Mesendoderm (in vitro differentiated cells): ENCODE measurements at regions not wholly inside any gene's neighbourhood (a gene's known extent, or its start where the extent isn't known, plus 50 kb on each side); places are given as distances from the start of the nearest gene placed in this dataset.

Experiments
- DNase-seq: peaks from one replicate; pipeline ENCODE4 v3.0.0; 2013
- H2AK5ac ChIP-seq: 2 replicates; pipeline ENCODE4 v1.6.1; 2013; ENCODE audit warnings: low read length, inconsistent platforms
- H2BK120ac ChIP-seq: 2 replicates; pipeline ENCODE4 v1.6.1; 2013; ENCODE audit warnings: low read depth, mild to moderate bottlenecking, low read length, moderate library complexity, mixed read lengths
- H2BK15ac ChIP-seq: replicated peaks from 2 replicates; pipeline ENCODE4 v1.6.1; 2013; ENCODE audit warnings: low read depth, mild to moderate bottlenecking, moderate library complexity
- H2BK5ac ChIP-seq: 2 replicates; pipeline ENCODE4 v1.6.1; 2013; ENCODE audit warnings: low read length, inconsistent platforms
- H3K18ac ChIP-seq: 2 replicates; pipeline ENCODE4 v1.6.1; 2013; ENCODE audit warnings: mild to moderate bottlenecking, low read length, mixed read lengths
- H3K23ac ChIP-seq: one replicate; pipeline ENCODE4 v1.6.1; 2013; ENCODE audit warnings: low read length
- H3K27ac ChIP-seq: 2 replicates; pipeline ENCODE4 v1.5.1; 2013; ENCODE audit warnings: low read depth, mild to moderate bottlenecking, inconsistent platforms, low read length, moderate library complexity
- H3K27me3 ChIP-seq: 2 replicates; pipeline ENCODE4 v1.6.1; 2013; ENCODE audit warnings: low read length, control low read depth, mild to moderate bottlenecking, inconsistent platforms; ENCODE audit not compliant: insufficient read depth, poor library complexity
- H3K36me3 ChIP-seq: 2 replicates; pipeline ENCODE4 v1.6.1; 2013; ENCODE audit warnings: low read length, inconsistent platforms; ENCODE audit not compliant: control insufficient read depth, insufficient read depth
- H3K4ac ChIP-seq: one replicate; pipeline ENCODE4 v1.6.1; 2013; ENCODE audit warnings: low read depth, mild to moderate bottlenecking, low read length, moderate library complexity
- H3K4me1 ChIP-seq: 2 replicates; pipeline ENCODE4 v1.6.1; 2013; ENCODE audit warnings: low read depth, low read length, inconsistent platforms; ENCODE audit not compliant: control insufficient read depth
- H3K4me2 ChIP-seq: 2 replicates; pipeline ENCODE4 v1.6.1; 2013; ENCODE audit warnings: low read length
- H3K4me3 ChIP-seq: 2 replicates; pipeline ENCODE4 v1.5.1; 2013; ENCODE audit warnings: mild to moderate bottlenecking, low read length
- H3K56ac ChIP-seq: one replicate; pipeline ENCODE4 v1.6.1; 2013; ENCODE audit warnings: low read length
- H3K79me1 ChIP-seq: 2 replicates; pipeline ENCODE4 v1.6.1; 2013; ENCODE audit warnings: low read length, inconsistent platforms
- H3K79me2 ChIP-seq: 2 replicates; pipeline ENCODE4 v1.6.1; 2013; ENCODE audit warnings: mild to moderate bottlenecking, low read length; ENCODE audit not compliant: control insufficient read depth, insufficient read depth
- H3K9ac ChIP-seq: 2 replicates; pipeline ENCODE4 v1.6.1; 2013; ENCODE audit warnings: low read length, inconsistent platforms
- H4K5ac ChIP-seq: one replicate; pipeline ENCODE4 v1.6.1; 2013; ENCODE audit warnings: low read length
- H4K8ac ChIP-seq: one replicate; pipeline ENCODE4 v1.6.1; 2013; ENCODE audit warnings: low read depth, mild to moderate bottlenecking, control low read depth, low read length, moderate library complexity
- WGBS: extraction: QIAGEN DNeasy Blood & Tissue Kit; methylation state at CpG from one replicate; pipeline ENCODE4 v1.1.7; 2013; ENCODE audit warnings: low lambda C conversion rate, missing lambda C conversion rate; ENCODE audit not compliant: insufficient coverage; ENCODE audit errors: extremely low coverage; 5-methylcytosine and 5-hydroxymethylcytosine counted together

- Histone ChIP-seq H4K8ac (no peak overlapping the region), H4K5ac (no peak overlapping the region), H3K56ac (no peak overlapping the region), H3K27ac (no peak overlapping the region), H3K4ac (no peak overlapping the region), H3K23ac (no peak overlapping the region), H3K18ac (no peak overlapping the region), H3K79me1 (no peaks in the 10 kb centered on the region), H3K36me3 (no peaks in the 10 kb centered on the region), H2BK120ac (no peak overlapping the region), H3K4me1 (no peaks in the 10 kb centered on the region), H2BK15ac (no peak overlapping the region), H3K27me3 (no peaks in the 10 kb centered on the region), H3K4me2 (no peak overlapping the region), H3K9ac (no peak overlapping the region), H3K79me2 (no peaks in the 10 kb centered on the region), H3K4me3 (no peak overlapping the region), H2BK5ac (no peak overlapping the region), H2AK5ac (no peak overlapping the region)
- whole genome bisulfite sequencing: no CpG with 5 or more reads among the region's 3 CpGs
- DNase-seq: no peak
Measured at GRCh38 chr1:170219163-170219562, 73.4 kb downstream of the NTMT2 start.

DNA sequence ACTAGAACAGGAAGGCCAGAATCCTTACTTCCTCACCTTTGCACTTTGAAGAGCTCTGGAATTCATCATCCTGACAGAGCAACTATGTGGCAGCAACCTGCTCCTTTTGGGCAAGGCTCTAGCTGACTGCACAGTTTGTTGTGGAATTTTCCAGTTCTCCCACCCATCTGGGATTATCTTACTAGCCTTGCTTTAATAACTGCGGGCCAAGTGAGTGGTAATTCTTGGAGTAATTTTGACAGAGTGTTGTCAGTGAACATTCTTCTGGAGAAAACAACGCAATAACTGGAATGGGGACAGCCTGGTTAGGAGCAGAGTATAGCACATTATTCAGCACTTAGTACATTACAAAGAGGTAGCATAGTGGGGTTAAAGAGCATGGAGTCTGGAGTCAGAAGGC lies 75.3 kb downstream of the NTMT2 start:
- H3K4me3 ChIP-seq: no peak overlapping the region
- H2BK15ac ChIP-seq: no peak overlapping the region
- H4K5ac ChIP-seq: no peak overlapping the region
- H3K36me3 ChIP-seq: no peaks in the 10 kb centered on the region
- no peak overlapping the region for H3K27ac ChIP-seq
- no peak overlapping the region for H3K23ac ChIP-seq
- no peak overlapping the region for H3K4ac ChIP-seq
- WGBS: no CpG with 5 or more reads among the region's 2 CpGs
- H3K18ac ChIP-seq: no peak overlapping the region
- H3K4me2 ChIP-seq: no peak overlapping the region
- no peak overlapping the region for H4K8ac ChIP-seq
- H3K79me2 ChIP-seq: no peaks in the 10 kb centered on the region
- no peak overlapping the region for H3K56ac ChIP-seq
- H3K4me1 ChIP-seq: no peaks in the 10 kb centered on the region
- no peaks in the 10 kb centered on the region for H3K27me3 ChIP-seq
- no peak overlapping the region for H2BK120ac ChIP-seq
- DNase-seq: no peak
- H2AK5ac ChIP-seq: no peak overlapping the region
- no peaks in the 10 kb centered on the region for H3K79me1 ChIP-seq
- no peak overlapping the region for H3K9ac ChIP-seq
- H2BK5ac ChIP-seq: no peak overlapping the region

DNA sequence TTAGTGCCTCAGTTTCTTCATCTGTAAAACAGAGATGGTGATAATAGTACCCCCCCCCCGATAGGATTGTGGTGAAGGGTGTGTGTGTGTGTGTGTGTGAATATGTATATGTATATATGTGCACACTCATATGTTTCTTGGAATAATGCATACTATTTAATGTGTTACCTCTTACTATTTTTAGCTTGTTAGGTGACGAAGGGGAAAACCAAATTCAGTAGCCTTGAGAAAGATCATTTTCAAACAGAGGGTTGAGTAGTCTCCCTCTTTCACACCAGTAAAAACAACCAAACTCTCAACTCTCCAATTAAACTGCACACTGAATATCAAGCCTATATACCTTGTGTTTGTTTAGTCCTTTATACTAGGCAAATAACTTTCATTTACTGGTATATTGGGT lies 75.7 kb downstream of the NTMT2 start:
- no peaks in the 10 kb centered on the region for H3K27me3 ChIP-seq
- no peak overlapping the region for H3K23ac ChIP-seq
- H4K8ac ChIP-seq: no peak overlapping the region
- no CpG with 5 or more reads among the region's 2 CpGs for WGBS
- H3K56ac ChIP-seq: no peak overlapping the region
- no peak overlapping the region for H3K4me3 ChIP-seq
- no peaks in the 10 kb centered on the region for H3K79me1 ChIP-seq
- H2BK5ac ChIP-seq: no peak overlapping the region
- DNase-seq: no peak
- no peak overlapping the region for H2BK120ac ChIP-seq
- H3K36me3 ChIP-seq: no peaks in the 10 kb centered on the region
- no peak overlapping the region for H4K5ac ChIP-seq
- H3K4ac ChIP-seq: no peak overlapping the region
- H3K18ac ChIP-seq: no peak overlapping the region
- H3K27ac ChIP-seq: no peak overlapping the region
- no peak overlapping the region for H2AK5ac ChIP-seq
- no peak overlapping the region for H3K4me2 ChIP-seq
- H3K4me1 ChIP-seq: no peaks in the 10 kb centered on the region
- H3K79me2 ChIP-seq: no peaks in the 10 kb centered on the region
- H2BK15ac ChIP-seq: no peak overlapping the region
- H3K9ac ChIP-seq: no peak overlapping the region

GRCh38 chr1:170224469-170224868 lies 78.7 kb downstream of the NTMT2 start:
- Histone ChIP-seq H3K56ac (no peak overlapping the region), H4K5ac (no peak overlapping the region), H3K9ac (no peak overlapping the region), H3K79me1 (no peaks in the 10 kb centered on the region), H3K4me3 (no peak overlapping the region), H3K4ac (no peak overlapping the region), H4K8ac (no peak overlapping the region), H3K27ac (no peak overlapping the region), H2BK15ac (no peak overlapping the region), H3K23ac (no peak overlapping the region), H3K36me3 (no peaks in the 10 kb centered on the region), H3K79me2 (no peaks in the 10 kb centered on the region), H3K27me3 (no peaks in the 10 kb centered on the region), H2BK120ac (no peak overlapping the region), H3K4me1 (no peaks in the 10 kb centered on the region), H3K4me2 (no peak overlapping the region), H3K18ac (no peak overlapping the region), H2BK5ac (no peak overlapping the region), H2AK5ac (no peak overlapping the region)
- no CpG with 5 or more reads among the region's 3 CpGs for WGBS
- DNase-seq: no peak

- no peaks in the 10 kb centered on the region for H3K79me1 ChIP-seq
- H4K8ac ChIP-seq: no peak overlapping the region
- no peaks in the 10 kb centered on the region for H3K27me3 ChIP-seq
- H3K79me2 ChIP-seq: no peaks in the 10 kb centered on the region
- no peak overlapping the region for H3K27ac ChIP-seq
- no peaks in the 10 kb centered on the region for H3K36me3 ChIP-seq
- H3K4me1 ChIP-seq: no peaks in the 10 kb centered on the region
- no peak overlapping the region for H2AK5ac ChIP-seq
- WGBS: no CpG with 5 or more reads among the region's 2 CpGs
- no peak overlapping the region for H2BK120ac ChIP-seq
- no peak overlapping the region for H3K4ac ChIP-seq
- H3K9ac ChIP-seq: no peak overlapping the region
- H3K4me2 ChIP-seq: no peak overlapping the region
- no peak overlapping the region for H3K56ac ChIP-seq
- no peak overlapping the region for H2BK15ac ChIP-seq
- no peak overlapping the region for H2BK5ac ChIP-seq
- H3K4me3 ChIP-seq: no peak overlapping the region
- DNase-seq: no peak
- H3K23ac ChIP-seq: no peak overlapping the region
- H3K18ac ChIP-seq: no peak overlapping the region
- no peak overlapping the region for H4K5ac ChIP-seq
Measured at GRCh38 chr1:170225781-170226530, 80.2 kb downstream of the NTMT2 start.

DNA sequence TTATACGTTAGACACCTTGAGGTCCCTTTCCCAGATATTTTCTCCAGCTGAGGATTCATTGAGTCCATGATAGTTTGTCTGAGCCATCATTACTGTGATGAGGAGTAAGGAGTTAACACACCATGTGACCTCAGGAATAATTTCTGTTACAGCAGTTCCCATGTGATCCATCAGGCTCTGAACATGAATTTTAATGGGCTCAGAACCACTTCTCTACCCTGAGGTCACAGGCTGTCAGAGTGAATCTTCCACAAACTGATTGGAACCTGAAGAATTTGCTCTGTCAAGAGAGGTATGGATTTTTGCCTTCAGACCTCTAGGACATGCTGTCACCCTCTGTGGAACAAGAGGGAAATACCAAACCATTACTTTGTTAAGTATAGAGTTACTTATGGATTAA lies 81.0 kb downstream of the NTMT2 start:
- no peaks in the 10 kb centered on the region for H3K4me1 ChIP-seq
- H4K5ac ChIP-seq: no peak overlapping the region
- no peak for DNase-seq
- WGBS: no CpG with 5 or more reads among the region's 1 CpG
- H3K27ac ChIP-seq: no peak overlapping the region
- no peak overlapping the region for H2BK5ac ChIP-seq
- H3K9ac ChIP-seq: no peak overlapping the region
- no peak overlapping the region for H2BK15ac ChIP-seq
- no peak overlapping the region for H3K18ac ChIP-seq
- no peaks in the 10 kb centered on the region for H3K27me3 ChIP-seq
- H2BK120ac ChIP-seq: no peak overlapping the region
- H3K23ac ChIP-seq: no peak overlapping the region
- no peak overlapping the region for H3K4me2 ChIP-seq
- no peaks in the 10 kb centered on the region for H3K36me3 ChIP-seq
- no peaks in the 10 kb centered on the region for H3K79me1 ChIP-seq
- no peak overlapping the region for H3K56ac ChIP-seq
- no peak overlapping the region for H3K4me3 ChIP-seq
- H3K79me2 ChIP-seq: no peaks in the 10 kb centered on the region
- H4K8ac ChIP-seq: no peak overlapping the region
- H3K4ac ChIP-seq: no peak overlapping the region
- H2AK5ac ChIP-seq: no peak overlapping the region
